ENCODE measurements at regions not wholly inside any gene's neighbourhood (a gene's known extent, or its start where the extent isn't known, plus 50 kb on each side); places are given as distances from the start of the nearest gene placed in this dataset.

GRCh38 chr1:9476790-9477463 is 62.3 kb upstream of the SLC25A33 start:
- POLR2A ChIA-PET = no interaction called here
- no TSS peak for BruUV-seq (replicated peaks)
- ATAC-seq (peak; percentile 72), DNase-seq (ENCODE audit: low read depth, low spot score) (no peak)
- H3K27ac ChIP-seq (ENCODE audit: low read length) = peak overlapping the region; percentile 57
- TF ChIP-seq POLR2AphosphoS5 (IDR thresholded peaks at IDR 0.05; ENCODE audit: low read depth, low read length) (no peak), REST (IDR thresholded peaks at IDR 0.05; ENCODE audit: insufficient read depth in 1 of 2, low read depth in 2 of 2, low read length in 1 of 2) (no peak), CTCF (IDR thresholded peaks at IDR 0.05) (no peak), SIN3A (IDR thresholded peaks at IDR 0.05; ENCODE audit: borderline replicate concordance, insufficient read depth, low read depth, low read length) (no peak), TCF7L2 (IDR thresholded peaks at IDR 0.05; ENCODE audit: low read depth, low read length) (no peak)
- no peaks in the 10 kb centered on the region for H3K36me3 ChIP-seq (ENCODE audit: control insufficient read depth, insufficient read depth, low read length)
- peaks cover 19% of the 10 kb centered on the region for H3K4me1 ChIP-seq (ENCODE audit: control insufficient read depth, insufficient read depth, low read length)
- intact Hi-C loops (cut with micrococcal nuclease; ENCODE audit: unreplicated experiment) (no loop called here), in situ Hi-C loops (cut with HindIII; ENCODE audit: low pct_unique_long_range_greater_than_20kb, low sequenced_read_pairs) (no loop called here)
- no peaks in the 10 kb centered on the region for H3K9me3 ChIP-seq (ENCODE audit: control insufficient read depth, insufficient read depth, low read depth, low read length)
- CTCF ChIA-PET = interaction anchor here (0.6 to 0.8 kb wide), 3 partner anchors 14 to 210 kb away, joined by 3 to 7 read pairs (median 4); no protein-coding TSS in a partner anchor
- H3K27me3 ChIP-seq (ENCODE audit: control insufficient read depth, insufficient read depth, low read length) = no peaks in the 10 kb centered on the region
- H3K4me3 ChIP-seq (ENCODE audit: low read depth in 2 of 2, low read length in 2 of 2) = no peak overlapping the region

- intact Hi-C loops (cut with micrococcal nuclease; ENCODE audit: unreplicated experiment) = no loop called here
Observed at GRCh38 chr1:9477535-9477934, 61.7 kb upstream of the SLC25A33 start.

More at GRCh38 chr1:9477535-9477934, 61.7 kb upstream of the SLC25A33 start:
- in situ Hi-C loops (cut with HindIII; ENCODE audit: low pct_unique_long_range_greater_than_20kb, low sequenced_read_pairs) = no loop called here
- peaks cover 24% of the 10 kb centered on the region for H3K4me1 ChIP-seq (ENCODE audit: control insufficient read depth, insufficient read depth, low read length)
- H3K36me3 ChIP-seq (ENCODE audit: control insufficient read depth, insufficient read depth, low read length) = no peaks in the 10 kb centered on the region
- BruUV-seq (replicated peaks) = no TSS peak
- DNase-seq (ENCODE audit: low read depth, low spot score) (no peak), ATAC-seq (no peak)
- H3K27me3 ChIP-seq (ENCODE audit: control insufficient read depth, insufficient read depth, low read length) = no peaks in the 10 kb centered on the region
- CTCF ChIA-PET = interaction anchor here (0.6 to 0.8 kb wide), 2 partner anchors 14 to 187 kb away, joined by 3 to 7 read pairs; no protein-coding TSS in a partner anchor
- TF ChIP-seq SIN3A (IDR thresholded peaks at IDR 0.05; ENCODE audit: borderline replicate concordance, insufficient read depth, low read depth, low read length) (no peak), POLR2AphosphoS5 (IDR thresholded peaks at IDR 0.05; ENCODE audit: low read depth, low read length) (no peak), TCF7L2 (IDR thresholded peaks at IDR 0.05; ENCODE audit: low read depth, low read length) (no peak), CTCF (IDR thresholded peaks at IDR 0.05) (no peak), REST (IDR thresholded peaks at IDR 0.05; ENCODE audit: insufficient read depth in 1 of 2, low read depth in 2 of 2, low read length in 1 of 2) (no peak)
- POLR2A ChIA-PET = no interaction called here
- H3K4me3 ChIP-seq (ENCODE audit: low read depth in 2 of 2, low read length in 2 of 2) = no peak overlapping the region
- H3K9me3 ChIP-seq (ENCODE audit: control insufficient read depth, insufficient read depth, low read depth, low read length) = no peaks in the 10 kb centered on the region
- peak overlapping the region; percentile 57 for H3K27ac ChIP-seq (ENCODE audit: low read length)
